NCI-H748 (cell line): ENCODE measurements at regions not wholly inside any gene's neighbourhood (a gene's known extent, or its start where the extent isn't known, plus 50 kb on each side); places are given as distances from the start of the nearest gene placed in this dataset.
"Not testable (repeated sequence)": the region's sequence is repeated elsewhere in the genome, so short reads cannot be mapped to it uniquely, and the experiment has no call there.

ENCODE experiments used
- DNase-seq: peaks from one replicate; lab custom pipeline; 2025; ENCODE audit not compliant: unreplicated experiment; lab: John Stamatoyannopoulos, UW

DNA sequence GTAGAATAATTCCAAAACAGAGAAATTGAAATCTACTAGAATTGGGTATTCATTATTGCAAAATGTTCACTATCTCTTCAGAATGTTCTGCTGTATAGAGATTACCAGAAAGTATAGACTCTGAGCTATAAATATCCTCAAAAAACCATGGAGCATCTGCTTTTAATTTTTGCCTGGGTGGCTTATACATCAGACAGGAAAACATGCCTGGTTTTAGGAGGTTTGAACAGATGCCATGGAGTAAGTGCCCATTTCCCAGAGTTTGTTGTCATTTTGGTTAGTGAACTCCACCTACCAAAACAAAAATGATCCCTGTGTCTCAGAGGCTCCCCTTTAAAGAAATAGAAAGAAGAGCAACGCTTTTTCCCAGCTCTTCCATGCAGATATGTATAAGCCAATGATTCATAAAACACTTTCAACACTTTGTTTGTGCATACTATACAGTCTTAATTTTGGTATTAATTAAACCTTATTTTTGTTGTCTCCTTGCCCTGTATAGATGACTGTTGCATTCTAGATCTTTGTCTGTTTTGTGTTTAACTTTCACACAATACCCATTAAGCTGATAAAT is 68.7 kb downstream of the MEPE start:
- DNase-seq, result no peak

DNA sequence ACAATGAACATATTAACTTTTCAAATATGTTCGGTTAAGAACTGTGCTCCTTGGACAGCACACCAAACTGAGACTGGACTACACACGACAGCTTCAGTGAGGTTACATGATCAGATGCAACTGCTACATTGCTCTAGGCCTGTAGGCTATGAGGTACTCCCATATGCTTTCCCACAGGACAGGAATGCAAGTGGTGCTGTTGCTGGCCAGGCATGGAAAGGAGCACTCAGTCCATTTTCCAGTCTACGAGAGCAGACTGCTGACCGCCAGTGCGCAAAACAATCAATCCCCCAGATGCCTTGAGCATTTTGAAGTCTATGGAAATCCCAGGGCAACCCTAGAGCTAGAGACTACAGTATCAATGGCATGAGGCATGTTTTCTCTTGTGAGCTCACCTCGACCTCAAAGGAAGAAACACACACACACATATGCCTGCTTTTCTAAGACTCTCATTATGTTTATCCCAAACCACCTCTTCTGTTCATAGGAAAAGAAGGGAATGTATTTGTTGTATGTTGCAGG is 70.8 kb upstream of the SPP1 start:
- DNase-seq, result no peak

GRCh38 chr4:87908336-87908735 is 67.2 kb upstream of the SPP1 start:
- no peak for DNase-seq

- DNase-seq, result no peak
These were observed 64.7 kb upstream of the SPP1 start for GRCh38 chr4:87910795-87911194.

GRCh38 chr4:87911252-87911774 is 64.2 kb upstream of the SPP1 start:
- peak; percentile 2 for DNase-seq

DNA sequence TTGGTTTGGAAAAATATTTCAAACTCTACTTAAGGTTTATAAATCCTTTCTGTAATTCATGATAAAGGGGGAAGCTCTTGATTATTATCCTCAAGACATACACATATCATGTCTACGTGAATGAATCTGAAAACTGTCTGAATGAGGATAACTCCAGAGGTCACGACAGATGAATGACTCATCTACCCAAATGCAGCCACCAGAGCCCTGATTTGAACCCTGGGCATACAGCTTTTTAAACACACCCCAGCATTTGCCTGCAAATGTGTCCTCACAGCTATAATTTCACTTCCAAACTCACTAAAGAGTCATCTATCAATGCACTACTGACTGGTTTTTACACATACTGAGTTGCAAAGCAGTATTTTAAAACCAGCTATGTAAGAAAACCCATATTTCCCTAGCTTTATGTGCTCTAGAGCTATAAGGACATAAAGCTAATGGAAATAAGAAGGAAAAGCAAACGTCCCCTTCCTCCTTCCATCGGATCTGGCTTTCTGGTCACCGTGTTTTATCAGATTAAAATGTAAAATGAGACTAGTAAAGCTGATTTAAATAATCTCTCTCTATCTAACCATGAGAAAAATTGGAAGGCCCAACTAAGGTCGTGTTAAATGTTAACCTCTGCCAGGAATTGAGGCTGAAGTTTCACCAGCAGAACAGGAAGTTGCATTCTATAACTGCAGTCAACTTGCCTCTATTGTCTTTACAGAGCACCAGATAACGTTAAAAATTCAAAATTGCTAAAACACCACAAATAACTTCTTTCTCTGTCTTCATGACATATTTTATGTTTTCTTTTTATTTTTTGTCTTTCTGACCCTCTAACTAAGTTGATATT is 63.1 kb upstream of the SPP1 start:
- no peak for DNase-seq

DNA sequence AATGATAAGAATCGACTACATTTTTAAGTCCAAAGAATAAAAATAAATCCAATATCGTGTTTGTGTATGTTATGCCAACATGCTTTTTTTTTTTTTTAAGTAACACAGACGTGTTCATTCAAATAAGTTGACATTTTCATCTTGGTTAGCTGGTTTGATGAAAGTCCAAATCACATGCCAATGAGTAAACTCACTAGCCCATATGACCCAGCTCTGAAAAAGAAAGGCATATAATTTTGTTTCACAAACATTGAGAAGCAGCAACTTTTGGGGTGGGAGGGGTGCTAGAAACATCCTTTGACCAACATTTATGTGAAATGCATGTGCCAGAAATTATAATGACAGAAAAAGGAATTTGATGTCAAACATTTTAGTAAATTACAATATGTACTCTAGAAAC is 61.6 kb upstream of the SPP1 start:
- no peak for DNase-seq

GRCh38 chr4:87915621-87916020 is 59.9 kb upstream of the SPP1 start:
- no peak for DNase-seq

DNA sequence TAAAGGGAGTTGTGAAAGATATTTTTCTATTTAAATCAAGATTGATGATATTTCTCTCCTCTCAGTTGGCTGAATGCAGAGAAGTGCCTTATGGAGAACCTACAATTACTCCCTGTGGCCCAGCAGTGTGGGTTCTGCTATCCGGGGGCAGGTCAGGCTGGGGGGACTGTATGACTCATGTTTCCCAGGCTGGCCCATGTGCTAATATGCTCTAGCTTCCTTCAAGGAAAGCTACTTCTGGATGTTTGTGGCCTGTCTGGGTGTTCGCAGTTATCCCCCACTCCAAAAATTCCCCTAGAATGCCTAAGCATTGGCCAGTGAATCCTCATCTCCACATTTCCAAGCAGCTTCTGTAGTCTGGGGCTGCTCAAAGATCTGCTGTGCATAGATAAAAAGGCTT is 58.9 kb upstream of the SPP1 start:
- DNase-seq, result no peak

- not testable (repeated sequence) for DNase-seq
These were observed 57.6 kb upstream of the SPP1 start for GRCh38 chr4:87917911-87918310.

GRCh38 chr4:87918314-87919058 is 57.0 kb upstream of the SPP1 start:
- no peak for DNase-seq

GRCh38 chr4:87919304-87919703 is 56.2 kb upstream of the SPP1 start:
- not testable (repeated sequence) for DNase-seq

- no peak for DNase-seq
These were observed 55.6 kb upstream of the SPP1 start for GRCh38 chr4:87919941-87920340.

DNA sequence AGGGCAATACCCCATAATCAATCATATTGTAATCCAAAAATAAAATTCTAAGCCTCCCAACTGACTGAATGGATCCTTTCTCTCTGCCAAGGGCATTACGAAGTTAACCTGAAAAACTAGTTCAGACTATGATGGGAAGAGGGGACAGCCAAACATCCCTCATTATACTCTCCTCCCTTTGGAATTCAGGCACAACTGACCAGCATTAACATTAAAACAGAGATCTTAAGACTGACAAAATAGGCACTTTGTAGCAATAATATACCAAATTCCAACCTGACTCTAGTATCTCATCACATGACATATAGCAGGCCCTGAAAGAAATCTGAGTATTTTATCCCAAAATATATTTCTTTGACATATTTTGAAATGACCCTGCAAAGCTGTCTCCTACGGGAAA is 55.0 kb upstream of the SPP1 start:
- DNase-seq, result no peak

GRCh38 chr4:87921626-87922479 is 53.7 kb upstream of the SPP1 start:
- not testable (repeated sequence) for DNase-seq

DNA sequence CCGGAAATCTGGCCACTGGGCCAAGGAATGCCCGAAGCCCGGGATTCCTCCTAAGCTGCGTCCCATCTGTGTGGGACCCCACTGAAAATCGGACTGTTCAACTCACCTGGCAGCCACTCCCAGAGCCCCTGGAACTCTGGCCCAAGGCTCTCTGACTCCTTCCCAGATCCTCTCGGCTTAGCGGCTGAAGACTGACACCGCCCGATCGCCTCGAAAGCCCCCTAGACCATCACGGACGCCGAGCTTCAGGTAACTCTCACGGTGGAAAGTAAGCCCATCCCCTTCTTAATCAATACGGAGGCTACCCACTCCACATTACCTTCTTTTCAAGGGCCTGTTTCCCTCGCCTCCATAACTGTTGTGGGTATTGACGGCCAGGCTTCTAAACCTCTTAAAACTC is 51.4 kb upstream of the SPP1 start:
- not testable (repeated sequence) for DNase-seq
